ENCODE measurements at regions not wholly inside any gene's neighbourhood (a gene's known extent, or its start where the extent isn't known, plus 50 kb on each side); places are given as distances from the start of the nearest gene placed in this dataset.
"Not testable (repeated sequence)": the region's sequence is repeated elsewhere in the genome, so short reads cannot be mapped to it uniquely, and the experiment has no call there.

GRCh38 chr5:101012880-101013279, 109.8 kb upstream of the ST8SIA4 start:
- no peaks in the 10 kb centered on the region for H3K36me3 ChIP-seq (ENCODE audit: insufficient read depth, low read depth, low read length)
- H3K4me3 ChIP-seq (ENCODE audit: low read length) = no peak overlapping the region
- no peak overlapping the region for H3K27ac ChIP-seq (ENCODE audit: low read length)
- H3K9me3 ChIP-seq (ENCODE audit: insufficient read depth, low read depth, low read length) = no peaks in the 10 kb centered on the region
- no peaks in the 10 kb centered on the region for H3K27me3 ChIP-seq (ENCODE audit: insufficient read depth, low read length)
- H3K9ac ChIP-seq (ENCODE audit: low read depth, low read length) = no peak overlapping the region
- peaks cover 5% of the 10 kb centered on the region; the same call in 1 of the 2 replicates for H3K4me1 ChIP-seq (ENCODE audit: insufficient read depth, low read length)

DNA sequence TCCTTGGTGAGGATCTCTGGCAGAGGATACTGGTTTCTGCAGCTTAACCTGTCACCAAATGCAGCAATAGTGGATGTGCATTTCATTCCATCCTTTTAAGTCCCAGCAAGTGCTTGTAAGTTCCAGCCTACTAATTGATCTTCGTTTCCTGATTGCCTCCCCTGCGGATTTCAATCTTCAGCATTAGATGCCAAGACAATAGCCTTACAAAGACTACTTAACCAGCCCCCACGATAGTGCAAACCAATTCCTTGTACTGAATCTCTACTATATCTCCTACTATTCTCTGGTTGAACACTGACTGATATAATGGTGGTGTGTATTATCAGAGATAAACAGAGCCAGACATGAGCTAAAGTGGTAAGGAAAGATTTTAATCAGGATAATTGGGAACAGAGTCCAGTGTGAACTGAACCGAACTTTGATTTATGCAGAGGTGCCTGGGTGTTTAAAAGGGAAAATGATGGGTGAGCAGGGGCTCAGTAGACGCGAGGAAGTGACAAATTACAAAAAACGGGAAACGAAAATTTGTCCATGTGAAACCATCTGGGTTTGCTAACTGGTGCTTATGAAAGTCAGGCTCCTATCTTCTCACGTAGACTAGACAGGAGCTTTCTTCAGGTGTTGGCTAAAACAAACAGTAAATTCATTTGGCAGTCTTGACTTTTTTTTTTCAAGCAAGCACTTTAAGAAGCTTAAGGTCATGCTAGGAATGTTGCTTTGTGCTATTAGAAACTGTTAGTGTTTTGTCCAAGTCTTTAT, 106.9 kb upstream of the ST8SIA4 start:
- Histone ChIP-seq H3K36me3 (ENCODE audit: insufficient read depth, low read depth, low read length) (no peaks in the 10 kb centered on the region), H3K9ac (ENCODE audit: low read depth, low read length) (no peak overlapping the region), H3K27ac (ENCODE audit: low read length) (no peak overlapping the region), H3K4me3 (ENCODE audit: low read length) (no peak overlapping the region), H3K9me3 (ENCODE audit: insufficient read depth, low read depth, low read length) (no peaks in the 10 kb centered on the region), H3K27me3 (ENCODE audit: insufficient read depth, low read length) (no peaks in the 10 kb centered on the region), H3K4me1 (ENCODE audit: insufficient read depth, low read length) (peaks cover 5% of the 10 kb centered on the region; the same call in 1 of the 2 replicates)

DNA sequence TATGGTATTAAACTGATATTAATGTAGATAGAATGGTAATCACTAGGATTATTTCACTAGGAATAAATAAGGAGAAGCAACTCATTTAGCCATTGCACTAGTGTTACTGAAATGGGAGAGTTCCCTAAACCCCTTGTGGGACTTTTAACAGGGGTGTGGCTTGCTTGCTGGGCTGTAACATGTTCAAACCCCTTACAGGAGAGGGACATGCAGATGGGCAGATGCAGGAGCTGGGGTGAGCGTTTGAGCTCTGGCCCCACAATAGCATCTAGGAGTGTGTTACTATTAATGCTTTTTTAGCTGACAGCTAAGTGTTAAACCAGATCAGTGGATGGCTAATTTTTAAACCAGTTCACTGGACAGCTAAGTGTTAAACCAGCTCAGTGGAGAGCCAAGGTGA, 89.3 kb upstream of the ST8SIA4 start:
- H3K9ac ChIP-seq (ENCODE audit: low read depth, low read length) = no peak overlapping the region
- no peaks in the 10 kb centered on the region for H3K36me3 ChIP-seq (ENCODE audit: insufficient read depth, low read depth, low read length)
- no peak overlapping the region for H3K4me3 ChIP-seq (ENCODE audit: low read length)
- no peaks in the 10 kb centered on the region for H3K27me3 ChIP-seq (ENCODE audit: insufficient read depth, low read length)
- H3K4me1 ChIP-seq (ENCODE audit: insufficient read depth, low read length) = no peaks in the 10 kb centered on the region
- no peak overlapping the region for H3K27ac ChIP-seq (ENCODE audit: low read length)
- no peaks in the 10 kb centered on the region for H3K9me3 ChIP-seq (ENCODE audit: insufficient read depth, low read depth, low read length)

- not testable (repeated sequence) for H3K27me3 ChIP-seq (ENCODE audit: insufficient read depth, low read length); H3K36me3 ChIP-seq (ENCODE audit: insufficient read depth, low read depth, low read length); H3K9me3 ChIP-seq (ENCODE audit: insufficient read depth, low read depth, low read length); H3K27ac ChIP-seq (ENCODE audit: low read length); H3K9ac ChIP-seq (ENCODE audit: low read depth, low read length); H3K4me1 ChIP-seq (ENCODE audit: insufficient read depth, low read length); H3K4me3 ChIP-seq (ENCODE audit: low read length)
These were observed 80.5 kb upstream of the ST8SIA4 start for GRCh38 chr5:100983601-100984000.

DNA sequence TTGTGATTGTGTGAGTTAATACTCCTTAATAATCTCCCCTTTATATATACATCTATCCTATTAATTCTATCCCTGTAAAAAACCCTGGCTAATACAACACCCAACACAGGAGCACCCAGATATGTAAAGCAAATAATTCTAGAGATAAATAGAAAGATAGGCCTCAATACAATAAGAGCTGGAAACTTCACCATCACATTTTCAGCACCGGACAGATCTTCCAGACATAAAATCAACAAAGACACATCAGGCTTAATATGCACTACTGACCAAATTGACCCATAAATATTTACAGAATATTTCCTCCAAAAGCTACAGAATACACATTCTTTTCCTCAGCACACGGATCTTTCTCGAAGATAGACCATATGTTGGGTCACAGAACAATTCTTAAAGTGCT, 71.0 kb upstream of the ST8SIA4 start:
- no peak overlapping the region for H3K27ac ChIP-seq (ENCODE audit: low read length)
- no peaks in the 10 kb centered on the region for H3K9me3 ChIP-seq (ENCODE audit: insufficient read depth, low read depth, low read length)
- no peak overlapping the region for H3K4me3 ChIP-seq (ENCODE audit: low read length)
- no peaks in the 10 kb centered on the region for H3K4me1 ChIP-seq (ENCODE audit: insufficient read depth, low read length)
- H3K36me3 ChIP-seq (ENCODE audit: insufficient read depth, low read depth, low read length) = no peaks in the 10 kb centered on the region
- H3K27me3 ChIP-seq (ENCODE audit: insufficient read depth, low read length) = no peaks in the 10 kb centered on the region
- H3K9ac ChIP-seq (ENCODE audit: low read depth, low read length) = no peak overlapping the region

DNA sequence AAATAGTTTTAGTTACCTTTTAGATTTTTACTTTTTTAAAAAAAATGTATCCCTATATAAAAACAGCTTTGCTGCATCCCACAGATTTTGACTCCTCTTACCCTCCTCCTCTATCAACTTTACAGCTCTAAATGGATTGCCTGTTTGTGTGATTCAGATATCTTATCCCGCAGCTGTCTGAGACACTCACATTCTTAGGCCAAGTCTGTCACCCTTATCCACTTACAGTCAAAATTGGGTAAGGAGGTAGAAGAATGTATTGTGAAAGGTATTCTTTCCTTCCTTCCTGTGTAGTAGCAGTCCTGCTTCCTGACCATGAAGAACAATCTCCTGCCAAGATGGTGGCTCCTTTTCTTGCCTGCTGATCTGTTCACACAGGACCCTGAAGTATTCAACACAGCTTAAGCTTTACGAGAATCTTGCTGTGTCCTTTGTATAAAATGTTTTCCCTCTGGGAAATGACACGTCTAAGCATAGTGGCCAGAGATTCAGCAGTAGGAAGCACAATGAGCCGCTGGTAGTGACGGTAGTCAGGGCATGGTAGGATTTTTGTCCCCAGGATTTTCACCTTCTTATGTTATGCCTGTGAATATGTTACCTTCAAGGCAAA, 67.7 kb upstream of the ST8SIA4 start:
- H3K9me3 ChIP-seq (ENCODE audit: insufficient read depth, low read depth, low read length) = no peaks in the 10 kb centered on the region
- no peaks in the 10 kb centered on the region for H3K27me3 ChIP-seq (ENCODE audit: insufficient read depth, low read length)
- no peaks in the 10 kb centered on the region for H3K36me3 ChIP-seq (ENCODE audit: insufficient read depth, low read depth, low read length)
- no peak overlapping the region for H3K4me3 ChIP-seq (ENCODE audit: low read length)
- no peak overlapping the region for H3K9ac ChIP-seq (ENCODE audit: low read depth, low read length)
- H3K27ac ChIP-seq (ENCODE audit: low read length) = no peak overlapping the region
- no peaks in the 10 kb centered on the region for H3K4me1 ChIP-seq (ENCODE audit: insufficient read depth, low read length)

- no peak overlapping the region for H3K4me3 ChIP-seq (ENCODE audit: low read length)
- no peaks in the 10 kb centered on the region for H3K27me3 ChIP-seq (ENCODE audit: insufficient read depth, low read length)
- H3K9ac ChIP-seq (ENCODE audit: low read depth, low read length) = no peak overlapping the region
- no peaks in the 10 kb centered on the region for H3K9me3 ChIP-seq (ENCODE audit: insufficient read depth, low read depth, low read length)
- H3K27ac ChIP-seq (ENCODE audit: low read length) = no peak overlapping the region
- no peaks in the 10 kb centered on the region for H3K4me1 ChIP-seq (ENCODE audit: insufficient read depth, low read length)
- no peaks in the 10 kb centered on the region for H3K36me3 ChIP-seq (ENCODE audit: insufficient read depth, low read depth, low read length)
These were observed 62.2 kb upstream of the ST8SIA4 start for GRCh38 chr5:100965291-100965690.
